ENCODE measurements at regions not wholly inside any gene's neighbourhood (a gene's known extent, or its start where the extent isn't known, plus 50 kb on each side); places are given as distances from the start of the nearest gene placed in this dataset.

DNA sequence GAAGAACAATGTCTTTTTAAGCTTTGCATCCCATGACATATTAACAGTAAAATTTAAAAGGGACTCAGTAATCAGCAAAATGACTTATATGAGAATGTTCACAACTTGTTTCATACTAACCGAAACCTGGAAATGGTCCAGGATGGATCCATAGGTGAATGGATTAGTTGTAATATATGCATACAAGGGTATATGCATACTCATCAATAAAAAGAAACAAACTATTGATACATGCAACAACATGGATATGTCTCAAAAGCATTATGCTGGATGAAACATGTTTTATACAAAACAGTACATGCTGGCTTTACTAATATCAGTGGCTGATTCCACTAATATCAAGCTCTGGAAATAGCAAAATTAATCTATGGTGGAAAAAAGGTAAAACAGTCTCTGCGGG is 108.5 kb upstream of the HIVEP1 start:
- no peak for TF ChIP-seq CTCF (conservative IDR thresholded peaks at IDR 0.05; ENCODE audit: low read depth, low read length)
- DNase-seq (ENCODE audit: low read depth) = no peak
- no peak overlapping the region for H3K4me3 ChIP-seq (ENCODE audit: low read depth, low read length)

DNA sequence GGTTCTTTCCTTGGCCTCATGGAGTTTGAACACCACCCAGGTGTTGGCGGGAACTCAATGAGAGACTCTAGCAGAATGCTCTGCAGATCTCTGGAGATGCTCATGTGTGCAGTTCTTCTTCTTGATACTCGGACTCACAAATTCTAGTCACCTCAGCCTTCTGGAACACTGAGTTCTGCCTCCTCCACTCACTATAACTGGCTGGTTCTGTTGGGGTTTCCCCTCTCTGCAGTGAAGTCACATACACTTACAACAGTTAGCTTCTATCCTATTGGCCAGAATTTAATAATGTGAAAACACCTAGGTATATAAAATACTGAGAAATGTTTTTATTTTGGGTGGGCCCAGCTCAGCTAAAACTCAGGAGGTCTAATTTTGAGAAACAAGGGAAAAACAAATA is 109.6 kb upstream of the HIVEP1 start:
- DNase-seq (ENCODE audit: low read depth) = no peak
- no peak for TF ChIP-seq CTCF (conservative IDR thresholded peaks at IDR 0.05; ENCODE audit: low read depth, low read length)
- no peak overlapping the region for H3K4me3 ChIP-seq (ENCODE audit: low read depth, low read length)

- no peak for TF ChIP-seq CTCF (conservative IDR thresholded peaks at IDR 0.05; ENCODE audit: low read depth, low read length)
- no peak for DNase-seq (ENCODE audit: low read depth)
- H3K4me3 ChIP-seq (ENCODE audit: low read depth, low read length) = no peak overlapping the region
Measured at GRCh38 chr6:11900662-11901598, 111.2 kb upstream of the HIVEP1 start.

DNA sequence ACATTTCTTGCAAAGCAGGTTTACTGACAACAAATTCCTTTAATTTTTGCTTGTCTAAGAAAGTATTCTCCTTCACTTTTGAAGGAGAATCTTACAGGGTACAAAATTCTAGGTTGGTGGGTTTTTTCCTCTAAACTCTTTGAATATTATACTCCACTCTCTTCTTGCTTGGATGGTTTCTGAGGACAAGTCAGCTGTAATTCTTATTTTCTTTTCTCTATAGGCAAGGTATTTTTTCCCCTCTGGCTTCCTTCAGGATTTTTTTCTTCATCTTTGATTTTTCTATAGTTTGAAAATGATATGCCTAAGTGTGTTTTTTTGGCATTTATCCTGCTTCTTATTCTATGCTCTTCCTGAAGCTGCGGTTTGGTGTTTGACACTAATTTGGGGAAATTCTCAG is 112.5 kb upstream of the HIVEP1 start:
- TF ChIP-seq CTCF (conservative IDR thresholded peaks at IDR 0.05; ENCODE audit: low read depth, low read length) = no peak
- no peak for DNase-seq (ENCODE audit: low read depth)
- H3K4me3 ChIP-seq (ENCODE audit: low read depth, low read length) = no peak overlapping the region

DNA sequence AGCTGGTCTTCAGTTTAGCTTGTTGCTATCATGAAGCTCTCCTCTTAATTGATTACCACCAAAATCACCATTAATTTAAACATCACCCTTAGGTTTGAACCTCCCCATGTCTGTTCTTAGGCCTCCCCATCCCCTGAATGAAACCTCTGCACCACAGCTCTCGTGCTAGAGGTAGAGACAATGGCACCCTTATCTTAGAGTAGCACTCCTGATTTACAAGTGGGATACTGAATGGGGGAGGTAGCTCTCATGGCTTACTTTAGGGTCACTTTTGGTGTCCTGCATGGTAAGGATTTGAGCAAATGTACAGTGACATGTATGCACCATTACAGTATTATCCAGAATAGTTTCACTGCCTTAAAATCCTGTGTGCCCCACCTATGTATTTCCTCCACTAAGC is 115.6 kb upstream of the ADTRP start:
- no peak overlapping the region for H3K4me3 ChIP-seq (ENCODE audit: low read depth, low read length)
- TF ChIP-seq CTCF (conservative IDR thresholded peaks at IDR 0.05; ENCODE audit: low read depth, low read length) = no peak
- no peak for DNase-seq (ENCODE audit: low read depth)

DNA sequence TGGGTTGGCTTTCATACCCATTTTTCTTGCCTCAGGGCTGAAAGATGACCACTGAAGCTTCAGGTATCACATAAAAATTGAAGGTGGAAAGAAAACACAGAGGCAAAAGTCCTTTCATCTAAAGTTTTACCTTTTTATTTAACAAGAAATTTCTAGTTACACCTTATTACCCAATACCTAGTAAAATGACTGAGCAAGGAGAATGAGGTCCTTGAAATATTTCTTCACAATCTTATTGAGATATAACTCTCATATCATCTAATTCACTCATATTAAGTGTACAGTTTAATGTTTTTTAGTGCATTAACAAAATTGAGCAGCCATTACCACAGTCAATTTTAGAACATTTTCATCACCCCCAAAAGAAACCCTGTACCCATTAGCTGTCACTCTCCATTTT is 112.9 kb upstream of the ADTRP start:
- DNase-seq (ENCODE audit: low read depth) = no peak
- no peak for TF ChIP-seq CTCF (conservative IDR thresholded peaks at IDR 0.05; ENCODE audit: low read depth, low read length)
- H3K4me3 ChIP-seq (ENCODE audit: low read depth, low read length) = no peak overlapping the region

DNA sequence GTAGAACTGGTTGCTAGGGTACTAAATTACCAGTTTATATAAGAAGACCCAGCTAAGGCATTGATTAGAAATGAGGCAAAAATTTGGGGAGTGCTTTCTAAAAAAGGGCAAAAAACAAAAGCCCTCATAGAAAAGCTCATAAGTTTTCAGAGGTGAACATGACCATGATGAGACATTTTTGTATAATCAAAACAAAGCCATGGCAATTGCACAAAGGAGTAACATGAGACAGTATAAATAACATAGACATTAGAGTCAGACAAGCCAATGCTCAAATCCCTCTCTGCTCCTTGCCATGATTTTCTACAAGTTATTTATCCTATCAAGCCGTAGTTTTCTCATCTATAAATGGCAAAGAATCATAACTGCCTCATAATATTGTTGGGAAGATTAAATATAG is 112.2 kb upstream of the ADTRP start:
- TF ChIP-seq CTCF (conservative IDR thresholded peaks at IDR 0.05; ENCODE audit: low read depth, low read length) = no peak
- peak; percentile 29 for DNase-seq (ENCODE audit: low read depth)
- no peak overlapping the region for H3K4me3 ChIP-seq (ENCODE audit: low read depth, low read length)

All from choroid plexus epithelial cell (primary cell).